Central memory CD8-positive, alpha-beta T cell (primary cell): ENCODE measurements at regions not wholly inside any gene's neighbourhood (a gene's known extent, or its start where the extent isn't known, plus 50 kb on each side); places are given as distances from the start of the nearest gene placed in this dataset.

ENCODE experiments used
- ATAC-seq: fragments of 150-1000 bp; cut with Tn5 transposase; replicated peaks from 2 replicates; pipeline ENCODE4 v1.10.0; 2022; ENCODE audit warnings: mild to moderate bottlenecking, moderate FRiP score, moderate number of reproducible peaks; ENCODE audit not compliant: poor library complexity, severe bottlenecking; ENCODE audit errors: extremely low read depth
- DNase-seq, 2 donors: peaks; one replicate each; pipeline ENCODE4 v3.0.0; 2021; ENCODE audit warnings: low spot score in 2 of 2
- H3K27ac Mint-ChIP-seq: one replicate; pipeline ENCODE4 v1.8.0; 2022; ENCODE audit warnings: low read depth, mild to moderate bottlenecking, moderate library complexity, mixed read lengths
- H3K27me3 Mint-ChIP-seq: one replicate; pipeline ENCODE4 v1.8.0; 2022; ENCODE audit warnings: mixed read lengths
- H3K36me3 Mint-ChIP-seq: one replicate; pipeline ENCODE4 v1.8.0; 2022; ENCODE audit warnings: mild to moderate bottlenecking, moderate library complexity, mixed read lengths; ENCODE audit not compliant: insufficient read depth
- H3K4me1 Mint-ChIP-seq: one replicate; pipeline ENCODE4 v1.8.0; 2022; ENCODE audit warnings: mixed read lengths
- H3K4me3 Mint-ChIP-seq: one replicate; pipeline ENCODE4 v1.8.0; 2022; ENCODE audit warnings: mild to moderate bottlenecking, moderate library complexity, mixed read lengths
- H3K9me3 Mint-ChIP-seq: one replicate; pipeline ENCODE4 v1.8.0; 2022; ENCODE audit warnings: mixed read lengths

GRCh38 chr3:166457382-166457781, 620.2 kb upstream of the BCHE start:
- no peaks in the 10 kb centered on the region for H3K27me3 Mint-ChIP-seq
- H3K27ac Mint-ChIP-seq, result no peak overlapping the region
- ATAC-seq, result no peak
- no peak overlapping the region for H3K4me3 Mint-ChIP-seq
- H3K36me3 Mint-ChIP-seq, result no peaks in the 10 kb centered on the region
- H3K9me3 Mint-ChIP-seq, result peaks cover 24% of the 10 kb centered on the region
- H3K4me1 Mint-ChIP-seq, result no peaks in the 10 kb centered on the region
- no peak for DNase-seq

- ATAC-seq (no peak), DNase-seq (no peak)
- H3K9me3 Mint-ChIP-seq, result peaks cover 29% of the 10 kb centered on the region
- no peaks in the 10 kb centered on the region for H3K4me1 Mint-ChIP-seq
- no peaks in the 10 kb centered on the region for H3K36me3 Mint-ChIP-seq
- H3K4me3 Mint-ChIP-seq, result no peak overlapping the region
- H3K27me3 Mint-ChIP-seq, result no peaks in the 10 kb centered on the region
- no peak overlapping the region for H3K27ac Mint-ChIP-seq
These were observed 619.1 kb upstream of the BCHE start for GRCh38 chr3:166456286-166456685.

- no peaks in the 10 kb centered on the region for H3K27me3 Mint-ChIP-seq
- H3K27ac Mint-ChIP-seq, result no peak overlapping the region
- no peak for ATAC-seq
- DNase-seq, result no peak
- no peaks in the 10 kb centered on the region for H3K36me3 Mint-ChIP-seq
- peaks cover 29% of the 10 kb centered on the region for H3K9me3 Mint-ChIP-seq
- no peak overlapping the region for H3K4me3 Mint-ChIP-seq
- H3K4me1 Mint-ChIP-seq, result no peaks in the 10 kb centered on the region
These were observed 618.5 kb upstream of the BCHE start for GRCh38 chr3:166455744-166456143.

- ATAC-seq, result no peak
- no peaks in the 10 kb centered on the region for H3K27me3 Mint-ChIP-seq
These were observed 616.3 kb upstream of the BCHE start for GRCh38 chr3:166453478-166453877.

GRCh38 chr3:166451997-166452396, 614.8 kb upstream of the BCHE start:
- Mint-ChIP-seq H3K4me3 (no peak overlapping the region), H3K27ac (no peak overlapping the region), H3K4me1 (no peaks in the 10 kb centered on the region), H3K27me3 (no peaks in the 10 kb centered on the region), H3K9me3 (peaks cover 10% of the 10 kb centered on the region), H3K36me3 (no peaks in the 10 kb centered on the region)
- DNase-seq (no peak), ATAC-seq (no peak)

More at GRCh38 chr3:166453478-166453877, 616.3 kb upstream of the BCHE start:
- Mint-ChIP-seq H3K36me3 (no peaks in the 10 kb centered on the region), H3K4me1 (no peaks in the 10 kb centered on the region), H3K4me3 (no peak overlapping the region), H3K9me3 (peaks cover 19% of the 10 kb centered on the region), H3K27ac (no peak overlapping the region)
- no peak for DNase-seq

- ATAC-seq (no peak), DNase-seq (no peak)
- H3K36me3 Mint-ChIP-seq, result no peaks in the 10 kb centered on the region
- H3K4me3 Mint-ChIP-seq, result no peak overlapping the region
- H3K27me3 Mint-ChIP-seq, result no peaks in the 10 kb centered on the region
- H3K27ac Mint-ChIP-seq, result no peak overlapping the region
- no peaks in the 10 kb centered on the region for H3K4me1 Mint-ChIP-seq
- peaks cover 5% of the 10 kb centered on the region for H3K9me3 Mint-ChIP-seq
These were observed 610.3 kb upstream of the BCHE start for GRCh38 chr3:166447513-166447912.

GRCh38 chr3:166446986-166447385, 609.8 kb upstream of the BCHE start:
- no peak overlapping the region for H3K27ac Mint-ChIP-seq
- H3K4me3 Mint-ChIP-seq, result no peak overlapping the region
- no peaks in the 10 kb centered on the region for H3K4me1 Mint-ChIP-seq
- no peaks in the 10 kb centered on the region for H3K36me3 Mint-ChIP-seq
- H3K27me3 Mint-ChIP-seq, result no peaks in the 10 kb centered on the region
- no peak for ATAC-seq
- peaks cover 8% of the 10 kb centered on the region for H3K9me3 Mint-ChIP-seq
- DNase-seq, result no peak

- Mint-ChIP-seq H3K36me3 (no peaks in the 10 kb centered on the region), H3K9me3 (peaks cover 7% of the 10 kb centered on the region), H3K27me3 (no peaks in the 10 kb centered on the region), H3K4me1 (no peaks in the 10 kb centered on the region), H3K27ac (no peak overlapping the region), H3K4me3 (no peak overlapping the region)
- DNase-seq (no peak), ATAC-seq (no peak)
These were observed 609.1 kb upstream of the BCHE start for GRCh38 chr3:166446291-166446690.

GRCh38 chr3:166445865-166446264, 608.6 kb upstream of the BCHE start:
- H3K9me3 Mint-ChIP-seq, result peaks cover 11% of the 10 kb centered on the region
- no peak overlapping the region for H3K27ac Mint-ChIP-seq
- ATAC-seq (no peak), DNase-seq (no peak)
- no peaks in the 10 kb centered on the region for H3K36me3 Mint-ChIP-seq
- H3K27me3 Mint-ChIP-seq, result no peaks in the 10 kb centered on the region
- no peaks in the 10 kb centered on the region for H3K4me1 Mint-ChIP-seq
- H3K4me3 Mint-ChIP-seq, result no peak overlapping the region

- Mint-ChIP-seq H3K4me1 (no peaks in the 10 kb centered on the region), H3K9me3 (peaks cover 13% of the 10 kb centered on the region), H3K4me3 (no peak overlapping the region), H3K36me3 (no peaks in the 10 kb centered on the region), H3K27ac (no peak overlapping the region), H3K27me3 (no peaks in the 10 kb centered on the region)
- no peak for ATAC-seq
- DNase-seq, result no peak
These were observed 607.5 kb upstream of the BCHE start for GRCh38 chr3:166444756-166445155.

- H3K27me3 Mint-ChIP-seq, result no peaks in the 10 kb centered on the region
- no peak overlapping the region for H3K4me3 Mint-ChIP-seq
- ATAC-seq (no peak), DNase-seq (no peak)
- H3K9me3 Mint-ChIP-seq, result peaks cover 13% of the 10 kb centered on the region
- H3K36me3 Mint-ChIP-seq, result no peaks in the 10 kb centered on the region
- H3K4me1 Mint-ChIP-seq, result no peaks in the 10 kb centered on the region
- H3K27ac Mint-ChIP-seq, result no peak overlapping the region
These were observed 607.1 kb upstream of the BCHE start for GRCh38 chr3:166444336-166444735.

- Mint-ChIP-seq H3K9me3 (peaks cover 17% of the 10 kb centered on the region), H3K4me3 (no peak overlapping the region), H3K36me3 (no peaks in the 10 kb centered on the region), H3K4me1 (no peaks in the 10 kb centered on the region), H3K27me3 (no peaks in the 10 kb centered on the region), H3K27ac (no peak overlapping the region)
- no peak for DNase-seq
- ATAC-seq, result no peak
These were observed 598.3 kb upstream of the BCHE start for GRCh38 chr3:166435469-166436057.

- Mint-ChIP-seq H3K4me3 (no peak overlapping the region), H3K36me3 (peaks cover 1% of the 10 kb centered on the region), H3K27me3 (no peaks in the 10 kb centered on the region), H3K4me1 (no peaks in the 10 kb centered on the region), H3K27ac (no peak overlapping the region), H3K9me3 (peaks cover 28% of the 10 kb centered on the region)
- no peak for DNase-seq
- no peak for ATAC-seq
These were observed 595.8 kb upstream of the BCHE start for GRCh38 chr3:166433060-166433459.
